ENCODE measurements at regions not wholly inside any gene's neighbourhood (a gene's known extent, or its start where the extent isn't known, plus 50 kb on each side); places are given as distances from the start of the nearest gene placed in this dataset.

GRCh38 chr7:79880312-79880711, 254.3 kb upstream of the GNAI1 start:
- no peak for TF ChIP-seq POLR2A (IDR thresholded peaks at IDR 0.05)
- TF ChIP-seq CTCF (IDR thresholded peaks at IDR 0.05) = no peak

All from right lobe of liver (tissue), 4 donors.